BLaER1 treated with 17β-estradiol and CSF1 and Interleukin-3, amounts not matched to agents 10 nM and 100 nM (cell line): ENCODE measurements at regions not wholly inside any gene's neighbourhood (a gene's known extent, or its start where the extent isn't known, plus 50 kb on each side); places are given as distances from the start of the nearest gene placed in this dataset.

Experiments
- H3K27ac ChIP-seq, 11 experiments: shearing (Covaris generic); formaldehyde crosslinking; 2 replicates each; pipeline ENCODE4 v1.8.1; 2022
- H3K27me3 ChIP-seq, 11 experiments: shearing (Covaris generic); formaldehyde crosslinking; 2 replicates each; pipeline ENCODE4 v1.8.1; 2022
- H3K36me3 ChIP-seq, 11 experiments: shearing (Covaris generic); formaldehyde crosslinking; 2 replicates each; pipeline ENCODE4 v1.8.1; 2022
- H3K4me1 ChIP-seq, 10 experiments: shearing (Covaris generic); formaldehyde crosslinking; 2 replicates each; pipeline ENCODE4 v1.8.1; 2022
- H3K4me2 ChIP-seq, 11 experiments: shearing (Covaris generic); formaldehyde crosslinking; 2 replicates each; pipeline ENCODE4 v1.8.1; 2022
- H3K4me3 ChIP-seq, 10 experiments: shearing (Covaris generic); formaldehyde crosslinking; 2 replicates each; pipeline ENCODE4 v1.8.1; 2022
- H3K9ac ChIP-seq, 11 experiments: shearing (Covaris generic); formaldehyde crosslinking; 2 replicates each; pipeline ENCODE4 v1.8.1; 2022
- H3K9me3 ChIP-seq, 11 experiments: shearing (Covaris generic); formaldehyde crosslinking; replicated peaks in 1 of 11; 2 replicates each; pipeline ENCODE4 v1.8.1; 2022
- H4K20me1 ChIP-seq, 11 experiments: shearing (Covaris generic); formaldehyde crosslinking; 2 replicates each; pipeline ENCODE4 v1.8.1; 2022
- Cebpa-rat ChIP-seq, 11 experiments: shearing (Covaris generic); IDR thresholded peaks; 2 replicates each; pipeline ENCODE4 v1.8.1; 2022

- no peaks in the 10 kb centered on the region for H3K36me3 ChIP-seq
- H3K9me3 ChIP-seq: peaks cover 0 to 8% (median 5%) of the 10 kb centered on the region in 11 experiments; a peak in 8 of 22 replicates
- no peak overlapping the region for H3K4me2 ChIP-seq
- no peak for TF ChIP-seq Cebpa-rat (IDR thresholded peaks at IDR 0.05)
- H3K4me3 ChIP-seq: no peak overlapping the region
- H4K20me1 ChIP-seq: no peaks in the 10 kb centered on the region
- H3K27me3 ChIP-seq: no peaks in the 10 kb centered on the region
- H3K27ac ChIP-seq: no peak overlapping the region
- no peak overlapping the region for H3K9ac ChIP-seq
- no peaks in the 10 kb centered on the region for H3K4me1 ChIP-seq
Observed at GRCh38 chr15:81434851-81435250, 60.8 kb upstream of the TMC3 start.

DNA sequence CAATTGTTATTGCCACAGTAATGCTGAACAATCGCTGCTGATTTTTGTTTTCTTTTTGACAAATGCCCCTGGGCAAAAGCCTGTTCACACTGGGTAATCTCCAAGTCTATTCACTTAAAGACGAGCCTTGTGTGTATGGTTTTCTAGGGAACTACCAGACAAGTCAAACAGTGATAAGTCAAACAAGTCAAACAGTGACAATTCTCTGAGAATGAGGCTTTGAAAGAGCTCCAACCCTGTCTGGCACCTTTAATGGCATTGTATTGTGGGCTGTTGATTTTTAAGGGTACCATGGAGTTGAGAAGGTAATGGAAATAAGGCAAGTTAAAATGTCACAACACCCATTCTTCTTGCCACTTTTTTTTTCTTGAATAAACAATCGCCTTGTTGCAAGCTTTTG lies 59.4 kb upstream of the TMC3 start:
- H3K9ac ChIP-seq: no peak overlapping the region
- H3K36me3 ChIP-seq: no peaks in the 10 kb centered on the region
- no peak for TF ChIP-seq Cebpa-rat (IDR thresholded peaks at IDR 0.05)
- H3K4me2 ChIP-seq: no peak overlapping the region
- H3K9me3 ChIP-seq: peaks cover 0 to 8% (median 5%) of the 10 kb centered on the region in 11 experiments; a peak in 8 of 22 replicates
- H4K20me1 ChIP-seq: no peaks in the 10 kb centered on the region
- no peaks in the 10 kb centered on the region for H3K27me3 ChIP-seq
- H3K4me3 ChIP-seq: no peak overlapping the region
- H3K4me1 ChIP-seq: no peaks in the 10 kb centered on the region
- no peak overlapping the region for H3K27ac ChIP-seq

DNA sequence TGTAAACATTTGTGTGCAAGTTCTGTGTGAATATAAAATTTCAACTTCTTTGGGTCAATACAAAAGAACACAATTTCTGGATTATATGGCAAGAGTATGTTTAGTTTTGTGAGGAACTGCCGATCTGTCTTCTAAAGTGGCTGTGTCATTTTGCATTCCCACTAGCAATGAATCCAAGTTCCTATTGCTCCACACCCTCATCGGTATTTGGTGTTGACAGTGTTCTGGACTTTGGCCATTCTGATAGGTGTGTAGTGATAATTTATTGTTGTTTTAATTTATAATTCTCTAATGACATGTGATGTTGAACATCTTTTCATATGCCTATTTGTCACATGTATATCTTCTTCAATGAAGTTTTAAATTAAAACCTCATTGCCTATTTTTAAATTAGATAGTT lies 58.2 kb upstream of the TMC3 start:
- no peaks in the 10 kb centered on the region for H3K27me3 ChIP-seq
- no peaks in the 10 kb centered on the region for H3K36me3 ChIP-seq
- H3K4me1 ChIP-seq: no peaks in the 10 kb centered on the region
- no peaks in the 10 kb centered on the region for H4K20me1 ChIP-seq
- peaks cover 0 to 8% (median 5%) of the 10 kb centered on the region in 11 experiments; a peak in 8 of 22 replicates for H3K9me3 ChIP-seq
- no peak overlapping the region for H3K9ac ChIP-seq
- H3K27ac ChIP-seq: no peak overlapping the region
- no peak overlapping the region for H3K4me3 ChIP-seq
- no peak for TF ChIP-seq Cebpa-rat (IDR thresholded peaks at IDR 0.05)
- no peak overlapping the region for H3K4me2 ChIP-seq

DNA sequence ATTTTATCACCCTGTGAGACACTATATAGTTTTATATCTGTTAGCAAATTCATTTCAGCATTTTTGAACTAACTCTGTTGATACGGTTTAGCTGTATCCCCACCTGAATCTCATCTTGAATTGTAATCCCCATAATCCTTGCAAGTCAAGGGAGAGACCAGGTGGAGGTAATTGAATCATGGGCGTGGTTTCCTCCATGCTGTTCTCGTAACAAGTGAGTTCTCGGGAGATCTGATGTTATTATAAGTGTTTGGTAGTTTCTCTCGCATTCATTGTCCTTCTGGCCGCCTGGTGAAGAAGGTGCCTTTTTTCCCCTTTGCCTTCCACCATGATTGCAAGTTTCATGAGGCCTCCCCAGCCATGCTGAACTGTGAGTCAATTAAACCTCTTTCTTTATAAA lies 53.2 kb upstream of the TMC3 start:
- no peak overlapping the region for H3K4me2 ChIP-seq
- H3K27ac ChIP-seq: no peak overlapping the region
- no peaks in the 10 kb centered on the region for H3K27me3 ChIP-seq
- TF ChIP-seq Cebpa-rat (IDR thresholded peaks at IDR 0.05): no peak
- H3K36me3 ChIP-seq: no peaks in the 10 kb centered on the region
- H3K4me3 ChIP-seq: no peak overlapping the region
- H3K9me3 ChIP-seq: peaks cover 0 to 8% (median 5%) of the 10 kb centered on the region in 11 experiments; a peak in 8 of 22 replicates
- H3K4me1 ChIP-seq: no peaks in the 10 kb centered on the region
- H3K9ac ChIP-seq: no peak overlapping the region
- H4K20me1 ChIP-seq: no peaks in the 10 kb centered on the region

- no peak overlapping the region for H3K9ac ChIP-seq
- H3K4me3 ChIP-seq: no peak overlapping the region
- no peaks in the 10 kb centered on the region for H3K4me1 ChIP-seq
- H3K9me3 ChIP-seq: peaks cover 0 to 5% (median 4%) of the 10 kb centered on the region in 11 experiments; a peak in 6 of 22 replicates
- no peak for TF ChIP-seq Cebpa-rat (IDR thresholded peaks at IDR 0.05)
- H3K27ac ChIP-seq: no peak overlapping the region
- no peaks in the 10 kb centered on the region for H3K36me3 ChIP-seq
- no peak overlapping the region for H3K4me2 ChIP-seq
- H4K20me1 ChIP-seq: no peaks in the 10 kb centered on the region
- H3K27me3 ChIP-seq: no peaks in the 10 kb centered on the region
Observed at GRCh38 chr15:81425905-81426304, 51.9 kb upstream of the TMC3 start.
